ENCODE measurements at regions not wholly inside any gene's neighbourhood (a gene's known extent, or its start where the extent isn't known, plus 50 kb on each side); places are given as distances from the start of the nearest gene placed in this dataset.

DNA sequence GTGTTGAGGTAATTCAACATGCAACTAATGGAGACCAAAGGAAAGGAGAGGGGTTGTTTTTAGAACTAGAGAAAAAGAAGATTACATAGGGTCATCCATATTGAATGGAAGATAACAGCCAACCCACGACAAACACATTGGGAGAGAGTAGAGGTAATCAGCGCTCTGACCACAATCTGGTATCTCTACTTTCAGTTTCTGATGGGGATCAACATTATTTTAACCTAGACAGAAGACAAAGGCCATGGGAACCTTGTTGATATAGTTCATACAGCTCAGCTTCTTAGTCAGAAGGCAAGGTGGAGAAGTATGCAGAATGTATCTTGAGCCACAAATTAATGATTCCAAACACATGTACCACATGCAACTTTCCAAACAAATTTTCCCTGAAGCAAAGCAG is 537.1 kb upstream of the ST8SIA4 start:
- DNase-seq (ENCODE audit: low spot score) = no peak
- Histone ChIP-seq H3K4me1 (ENCODE audit: insufficient read depth, low read length, poor library complexity, severe bottlenecking) (no peaks in the 10 kb centered on the region), H3K27me3 (replicated peaks; ENCODE audit: insufficient read depth, low read depth, low read length, poor library complexity) (no peaks in the 10 kb centered on the region), H3K9me3 (ENCODE audit: low read depth, low read length, poor library complexity, severe bottlenecking) (no peaks in the 10 kb centered on the region), H3K27ac (ENCODE audit: low read depth, low read length, poor library complexity, severe bottlenecking) (no peak overlapping the region), H3K4me3 (ENCODE audit: low read depth, low read length, poor library complexity, severe bottlenecking) (no peak overlapping the region), H3K36me3 (ENCODE audit: insufficient read depth, low read length, poor library complexity, severe bottlenecking) (no peaks in the 10 kb centered on the region)
- intact Hi-C loops (cut with micrococcal nuclease; ENCODE audit: unreplicated experiment) = no loop called here
- TF ChIP-seq EZH2 (IDR thresholded peaks at IDR 0.05; ENCODE audit: borderline replicate concordance, low read depth, low read length, poor library complexity, severe bottlenecking) = no peak
- no peak for TF ChIP-seq CTCF (conservative IDR thresholded peaks at IDR 0.05; ENCODE audit: low read depth, low read length)
- BruUV-seq (replicated peaks) = no TSS peak
- ChIA-PET POLR2A (ENCODE audit: low non-redundant PET) (no interaction called here), CTCF (no interaction called here)

DNA sequence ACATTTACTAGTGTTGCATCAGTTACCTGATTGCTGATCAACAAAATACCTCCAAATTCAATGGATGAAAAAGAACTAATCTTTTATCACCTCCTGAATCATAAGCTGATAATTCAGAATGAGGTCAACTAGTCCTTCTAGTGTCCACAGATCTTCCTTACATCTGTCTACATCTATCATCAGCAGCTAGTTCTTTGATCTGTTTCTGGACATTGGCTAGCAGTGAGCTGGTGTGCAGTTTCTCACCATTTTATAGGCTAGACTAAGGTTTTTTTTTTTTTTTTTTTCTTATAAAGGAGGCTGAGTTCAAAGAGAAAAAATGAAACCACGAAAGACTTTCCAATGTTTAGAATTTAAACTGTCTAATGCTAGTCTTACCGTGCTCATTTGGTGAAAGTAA is 534.3 kb upstream of the ST8SIA4 start:
- DNase-seq (ENCODE audit: low spot score) = no peak
- CTCF ChIA-PET = no interaction called here
- Histone ChIP-seq H3K4me1 (ENCODE audit: insufficient read depth, low read length, poor library complexity, severe bottlenecking) (no peaks in the 10 kb centered on the region), H3K36me3 (ENCODE audit: insufficient read depth, low read length, poor library complexity, severe bottlenecking) (no peaks in the 10 kb centered on the region), H3K27me3 (replicated peaks; ENCODE audit: insufficient read depth, low read depth, low read length, poor library complexity) (no peaks in the 10 kb centered on the region), H3K27ac (ENCODE audit: low read depth, low read length, poor library complexity, severe bottlenecking) (no peak overlapping the region), H3K4me3 (ENCODE audit: low read depth, low read length, poor library complexity, severe bottlenecking) (no peak overlapping the region), H3K9me3 (ENCODE audit: low read depth, low read length, poor library complexity, severe bottlenecking) (no peaks in the 10 kb centered on the region)
- no TSS peak for BruUV-seq (replicated peaks)
- intact Hi-C loops (cut with micrococcal nuclease; ENCODE audit: unreplicated experiment) = no loop called here
- no peak for TF ChIP-seq EZH2 (IDR thresholded peaks at IDR 0.05; ENCODE audit: borderline replicate concordance, low read depth, low read length, poor library complexity, severe bottlenecking)
- TF ChIP-seq CTCF (conservative IDR thresholded peaks at IDR 0.05; ENCODE audit: low read depth, low read length) = no peak
- POLR2A ChIA-PET (ENCODE audit: low non-redundant PET) = no interaction called here

GRCh38 chr5:101435768-101436167 is 532.7 kb upstream of the ST8SIA4 start:
- TF ChIP-seq CTCF (conservative IDR thresholded peaks at IDR 0.05; ENCODE audit: low read depth, low read length) (no peak), EZH2 (IDR thresholded peaks at IDR 0.05; ENCODE audit: borderline replicate concordance, low read depth, low read length, poor library complexity, severe bottlenecking) (no peak)
- POLR2A ChIA-PET (ENCODE audit: low non-redundant PET) = no interaction called here
- Histone ChIP-seq H3K36me3 (ENCODE audit: insufficient read depth, low read length, poor library complexity, severe bottlenecking) (no peaks in the 10 kb centered on the region), H3K27me3 (replicated peaks; ENCODE audit: insufficient read depth, low read depth, low read length, poor library complexity) (no peaks in the 10 kb centered on the region), H3K4me3 (ENCODE audit: low read depth, low read length, poor library complexity, severe bottlenecking) (no peak overlapping the region), H3K27ac (ENCODE audit: low read depth, low read length, poor library complexity, severe bottlenecking) (no peak overlapping the region), H3K4me1 (ENCODE audit: insufficient read depth, low read length, poor library complexity, severe bottlenecking) (no peaks in the 10 kb centered on the region), H3K9me3 (ENCODE audit: low read depth, low read length, poor library complexity, severe bottlenecking) (no peaks in the 10 kb centered on the region)
- CTCF ChIA-PET = no interaction called here
- no TSS peak for BruUV-seq (replicated peaks)
- DNase-seq (ENCODE audit: low spot score) = no peak
- intact Hi-C loops (cut with micrococcal nuclease; ENCODE audit: unreplicated experiment) = no loop called here

Measured in A673 (cell line).